ENCODE measurements at regions not wholly inside any gene's neighbourhood (a gene's known extent, or its start where the extent isn't known, plus 50 kb on each side); places are given as distances from the start of the nearest gene placed in this dataset.

GRCh38 chr2:234852941-234853340 is 98.9 kb upstream of the SH3BP4 start:
- no peak for TF ChIP-seq POLR2A (IDR thresholded peaks at IDR 0.05)
- TF ChIP-seq EP300 (IDR thresholded peaks at IDR 0.05) = no peak
- TF ChIP-seq CTCF (IDR thresholded peaks at IDR 0.05) = no peak
- H3K4me1 ChIP-seq = no peaks in the 10 kb centered on the region
- no peak overlapping the region for H3K4me3 ChIP-seq
- H3K27ac ChIP-seq = no peak overlapping the region
- H3K27me3 ChIP-seq = no peaks in the 10 kb centered on the region
- no peaks in the 10 kb centered on the region for H3K36me3 ChIP-seq
- H3K9me3 ChIP-seq = no peaks in the 10 kb centered on the region
- 84 to 86% methylated on average over 5 of the region's 5 CpGs for WGBS, 2 donors
- DNase-seq (ENCODE audit: low spot score in 2 of 2) = no peak

GRCh38 chr2:234852035-234852434 is 99.8 kb upstream of the SH3BP4 start:
- DNase-seq (ENCODE audit: low spot score in 2 of 2) = no peak
- TF ChIP-seq POLR2A (IDR thresholded peaks at IDR 0.05) (no peak), CTCF (IDR thresholded peaks at IDR 0.05) (no peak), EP300 (IDR thresholded peaks at IDR 0.05) (no peak)
- WGBS, 2 donors = 57 to 81% methylated on average over 1 of the region's 1 CpG
- H3K36me3 ChIP-seq = no peaks in the 10 kb centered on the region
- no peak overlapping the region for H3K4me3 ChIP-seq
- no peaks in the 10 kb centered on the region for H3K4me1 ChIP-seq
- H3K9me3 ChIP-seq = no peaks in the 10 kb centered on the region
- no peak overlapping the region for H3K27ac ChIP-seq
- H3K27me3 ChIP-seq = no peaks in the 10 kb centered on the region

- no peaks in the 10 kb centered on the region for H3K27me3 ChIP-seq
- WGBS, 2 donors = 89 to 93% methylated on average over 5 of the region's 5 CpGs
- TF ChIP-seq EP300 (IDR thresholded peaks at IDR 0.05) = no peak
- no peak for TF ChIP-seq POLR2A (IDR thresholded peaks at IDR 0.05)
- no peak for TF ChIP-seq CTCF (IDR thresholded peaks at IDR 0.05)
Observed at GRCh38 chr2:234851451-234851850, 100.4 kb upstream of the SH3BP4 start.

GRCh38 chr2:234850818-234851217 is 101.0 kb upstream of the SH3BP4 start:
- H3K36me3 ChIP-seq = no peaks in the 10 kb centered on the region
- 90% methylated on average over 5 of the region's 5 CpGs for WGBS, 2 donors
- H3K4me3 ChIP-seq = no peak overlapping the region
- H3K9me3 ChIP-seq = no peaks in the 10 kb centered on the region
- no peak for TF ChIP-seq CTCF (IDR thresholded peaks at IDR 0.05)
- TF ChIP-seq EP300 (IDR thresholded peaks at IDR 0.05) = no peak
- no peak for TF ChIP-seq POLR2A (IDR thresholded peaks at IDR 0.05)
- peaks cover 0 to 5% (median 0%) of the 10 kb centered on the region in 4 donors for H3K4me1 ChIP-seq
- no peak overlapping the region for H3K27ac ChIP-seq
- no peak for DNase-seq (ENCODE audit: low spot score in 2 of 2)
- no peaks in the 10 kb centered on the region for H3K27me3 ChIP-seq

More at GRCh38 chr2:234851451-234851850, 100.4 kb upstream of the SH3BP4 start:
- Histone ChIP-seq H3K27ac (no peak overlapping the region), H3K4me3 (no peak overlapping the region), H3K9me3 (no peaks in the 10 kb centered on the region), H3K36me3 (no peaks in the 10 kb centered on the region), H3K4me1 (no peaks in the 10 kb centered on the region)
- no peak for DNase-seq (ENCODE audit: low spot score in 2 of 2)

GRCh38 chr2:234849678-234850077 is 102.1 kb upstream of the SH3BP4 start:
- no peaks in the 10 kb centered on the region for H3K27me3 ChIP-seq
- H3K36me3 ChIP-seq = no peaks in the 10 kb centered on the region
- peaks cover 0 to 5% (median 0%) of the 10 kb centered on the region in 4 donors for H3K4me1 ChIP-seq
- H3K4me3 ChIP-seq = no peak overlapping the region
- no peak for DNase-seq (ENCODE audit: low spot score in 2 of 2)
- no peaks in the 10 kb centered on the region for H3K9me3 ChIP-seq
- no peak overlapping the region for H3K27ac ChIP-seq
- WGBS, 2 donors = 86 to 89% methylated on average over 4 of the region's 4 CpGs
- TF ChIP-seq EP300 (IDR thresholded peaks at IDR 0.05) (no peak), POLR2A (IDR thresholded peaks at IDR 0.05) (no peak), CTCF (IDR thresholded peaks at IDR 0.05) (no peak)

All from tibial nerve (tissue), 4 donors.